Activated CD4-positive, alpha-beta memory T cell treated with anti-CD3 and anti-CD28 coated beads, Interleukin-2, amount 10 ng/mL, durations not matched to agents 7 days and 5 days (primary cell): ENCODE measurements at regions not wholly inside any gene's neighbourhood (a gene's known extent, or its start where the extent isn't known, plus 50 kb on each side); places are given as distances from the start of the nearest gene placed in this dataset.

Experiments used
- CTCF ChIA-PET: fragments of 350-600 bp; sonication (Branson Sonifier 250); formaldehyde crosslinking; loops from one replicate; lab custom pipeline; 2021; ENCODE audit warnings: antibody characterized with exemption, inconsistent platforms; lab: Charles Lee
- POLR2A ChIA-PET: fragments of 350-600 bp; sonication (Branson Sonifier 250); formaldehyde crosslinking; loops from one replicate; lab custom pipeline; 2021; ENCODE audit warnings: antibody characterized with exemption; lab: Charles Lee
- DNase-seq: peaks from one replicate; pipeline ENCODE4 v3.0.0-alpha.2; 2020
- H3K27ac Mint-ChIP-seq: one replicate; pipeline ENCODE4 v1.8.0; 2021; ENCODE audit warnings: mild to moderate bottlenecking, mixed read lengths
- H3K27me3 Mint-ChIP-seq: one replicate; pipeline ENCODE4 v1.8.0; 2021; ENCODE audit warnings: mixed read lengths
- H3K36me3 Mint-ChIP-seq: one replicate; pipeline ENCODE4 v1.8.0; 2021; ENCODE audit warnings: low read depth, mixed read lengths
- H3K4me1 Mint-ChIP-seq: one replicate; pipeline ENCODE4 v1.8.0; 2021; ENCODE audit warnings: mixed read lengths
- H3K4me3 Mint-ChIP-seq: one replicate; pipeline ENCODE4 v1.8.0; 2021; ENCODE audit warnings: mild to moderate bottlenecking, mixed read lengths
- H3K9me3 Mint-ChIP-seq: one replicate; pipeline ENCODE4 v1.8.0; 2021; ENCODE audit warnings: mixed read lengths

- Mint-ChIP-seq H3K4me1 (no peaks in the 10 kb centered on the region), H3K36me3 (no peaks in the 10 kb centered on the region), H3K27me3 (no peaks in the 10 kb centered on the region), H3K4me3 (no peak overlapping the region), H3K27ac (no peak overlapping the region), H3K9me3 (no peaks in the 10 kb centered on the region)
- ChIA-PET POLR2A (no interaction called here), CTCF (no interaction called here)
- no peak for DNase-seq
Measured at GRCh38 chr22:48649466-48649865, 1178.2 kb downstream of the BRD1 start.

- ChIA-PET POLR2A (no interaction called here), CTCF (no interaction called here)
- Mint-ChIP-seq H3K4me1 (no peaks in the 10 kb centered on the region), H3K27me3 (no peaks in the 10 kb centered on the region), H3K9me3 (no peaks in the 10 kb centered on the region), H3K27ac (no peak overlapping the region), H3K36me3 (no peaks in the 10 kb centered on the region), H3K4me3 (no peak overlapping the region)
- no peak for DNase-seq
Measured at GRCh38 chr22:48649031-48649430, 1178.6 kb downstream of the BRD1 start.

GRCh38 chr22:48647606-48648515, 1179.8 kb downstream of the BRD1 start:
- Mint-ChIP-seq H3K4me1 (no peaks in the 10 kb centered on the region), H3K36me3 (no peaks in the 10 kb centered on the region), H3K4me3 (no peak overlapping the region), H3K9me3 (no peaks in the 10 kb centered on the region), H3K27me3 (no peaks in the 10 kb centered on the region), H3K27ac (no peak overlapping the region)
- POLR2A ChIA-PET: no interaction called here
- CTCF ChIA-PET: no interaction called here
- no peak for DNase-seq

- H3K36me3 Mint-ChIP-seq: no peaks in the 10 kb centered on the region
- no peak overlapping the region for H3K4me3 Mint-ChIP-seq
- H3K9me3 Mint-ChIP-seq: no peaks in the 10 kb centered on the region
- H3K27me3 Mint-ChIP-seq: no peaks in the 10 kb centered on the region
- H3K4me1 Mint-ChIP-seq: no peaks in the 10 kb centered on the region
- DNase-seq: no peak
- H3K27ac Mint-ChIP-seq: no peak overlapping the region
- ChIA-PET POLR2A (no interaction called here), CTCF (no interaction called here)
Measured at GRCh38 chr22:48647051-48647450, 1180.6 kb downstream of the BRD1 start.

- ChIA-PET CTCF (no interaction called here), POLR2A (no interaction called here)
- no peak for DNase-seq
- H3K4me3 Mint-ChIP-seq: no peak overlapping the region
- H3K27me3 Mint-ChIP-seq: no peaks in the 10 kb centered on the region
- no peaks in the 10 kb centered on the region for H3K4me1 Mint-ChIP-seq
- no peak overlapping the region for H3K27ac Mint-ChIP-seq
- no peaks in the 10 kb centered on the region for H3K36me3 Mint-ChIP-seq
- H3K9me3 Mint-ChIP-seq: no peaks in the 10 kb centered on the region
Measured at GRCh38 chr22:48646216-48646925, 1181.3 kb downstream of the BRD1 start.

- POLR2A ChIA-PET: no interaction called here
- Mint-ChIP-seq H3K27me3 (no peaks in the 10 kb centered on the region), H3K27ac (no peak overlapping the region), H3K4me3 (no peak overlapping the region), H3K36me3 (no peaks in the 10 kb centered on the region), H3K4me1 (no peaks in the 10 kb centered on the region), H3K9me3 (no peaks in the 10 kb centered on the region)
- CTCF ChIA-PET: no interaction called here
- DNase-seq: no peak
Measured at GRCh38 chr22:48645766-48646165, 1181.9 kb downstream of the BRD1 start.

GRCh38 chr22:48644997-48645396, 1182.7 kb downstream of the BRD1 start:
- no peak for DNase-seq
- POLR2A ChIA-PET: no interaction called here
- no peaks in the 10 kb centered on the region for H3K4me1 Mint-ChIP-seq
- H3K9me3 Mint-ChIP-seq: no peaks in the 10 kb centered on the region
- no peaks in the 10 kb centered on the region for H3K36me3 Mint-ChIP-seq
- H3K27ac Mint-ChIP-seq: no peak overlapping the region
- H3K4me3 Mint-ChIP-seq: no peak overlapping the region
- CTCF ChIA-PET: no interaction called here
- H3K27me3 Mint-ChIP-seq: no peaks in the 10 kb centered on the region

GRCh38 chr22:48644108-48644507, 1183.6 kb downstream of the BRD1 start:
- no peaks in the 10 kb centered on the region for H3K9me3 Mint-ChIP-seq
- no peak for DNase-seq
- no peak overlapping the region for H3K4me3 Mint-ChIP-seq
- ChIA-PET CTCF (no interaction called here), POLR2A (no interaction called here)
- H3K27me3 Mint-ChIP-seq: no peaks in the 10 kb centered on the region
- H3K27ac Mint-ChIP-seq: no peak overlapping the region
- H3K4me1 Mint-ChIP-seq: no peaks in the 10 kb centered on the region
- no peaks in the 10 kb centered on the region for H3K36me3 Mint-ChIP-seq

- H3K36me3 Mint-ChIP-seq: no peaks in the 10 kb centered on the region
- CTCF ChIA-PET: no interaction called here
- POLR2A ChIA-PET: no interaction called here
- H3K4me1 Mint-ChIP-seq: no peaks in the 10 kb centered on the region
- H3K9me3 Mint-ChIP-seq: no peaks in the 10 kb centered on the region
- no peak overlapping the region for H3K4me3 Mint-ChIP-seq
- DNase-seq: no peak
- H3K27me3 Mint-ChIP-seq: no peaks in the 10 kb centered on the region
- no peak overlapping the region for H3K27ac Mint-ChIP-seq
Measured at GRCh38 chr22:48643066-48643731, 1184.5 kb downstream of the BRD1 start.

- H3K27me3 Mint-ChIP-seq: no peaks in the 10 kb centered on the region
- no peaks in the 10 kb centered on the region for H3K9me3 Mint-ChIP-seq
- H3K27ac Mint-ChIP-seq: no peak overlapping the region
- H3K36me3 Mint-ChIP-seq: no peaks in the 10 kb centered on the region
- DNase-seq: no peak
- H3K4me3 Mint-ChIP-seq: no peak overlapping the region
- CTCF ChIA-PET: no interaction called here
- no peaks in the 10 kb centered on the region for H3K4me1 Mint-ChIP-seq
- POLR2A ChIA-PET: no interaction called here
Measured at GRCh38 chr22:48642550-48642949, 1185.1 kb downstream of the BRD1 start.

GRCh38 chr22:48641906-48642475, 1185.7 kb downstream of the BRD1 start:
- no peak for DNase-seq
- Mint-ChIP-seq H3K4me1 (no peaks in the 10 kb centered on the region), H3K27ac (no peak overlapping the region), H3K9me3 (no peaks in the 10 kb centered on the region), H3K36me3 (no peaks in the 10 kb centered on the region), H3K27me3 (no peaks in the 10 kb centered on the region), H3K4me3 (no peak overlapping the region)
- CTCF ChIA-PET: no interaction called here
- POLR2A ChIA-PET: no interaction called here

- no peak for DNase-seq
- Mint-ChIP-seq H3K27me3 (no peaks in the 10 kb centered on the region), H3K4me1 (no peaks in the 10 kb centered on the region), H3K27ac (no peak overlapping the region), H3K4me3 (no peak overlapping the region), H3K9me3 (no peaks in the 10 kb centered on the region), H3K36me3 (no peaks in the 10 kb centered on the region)
- ChIA-PET CTCF (no interaction called here), POLR2A (no interaction called here)
Measured at GRCh38 chr22:48640890-48641841, 1186.5 kb downstream of the BRD1 start.
